Ishikawa (cell line): ENCODE measurements at regions not wholly inside any gene's neighbourhood (a gene's known extent, or its start where the extent isn't known, plus 50 kb on each side); places are given as distances from the start of the nearest gene placed in this dataset.

Experiments
- CEBPB ChIP-seq: IDR thresholded peaks from 2 replicates; pipeline ENCODE4 v1.6.1; 2012
- CREB1 ChIP-seq: IDR thresholded peaks from 2 replicates; pipeline ENCODE4 v1.6.1; 2012; ENCODE audit warnings: low read depth
- EP300 ChIP-seq: IDR thresholded peaks from 2 replicates; pipeline ENCODE4 v1.6.1; 2012; ENCODE audit warnings: borderline replicate concordance
- NFIC ChIP-seq: IDR thresholded peaks from 2 replicates; pipeline ENCODE4 v1.6.1; 2012
- RAD21 ChIP-seq: IDR thresholded peaks from 2 replicates; pipeline ENCODE4 v1.6.1; 2012; ENCODE audit warnings: low read depth
- TCF12 ChIP-seq: IDR thresholded peaks from 2 replicates; pipeline ENCODE4 v1.6.1; 2012; ENCODE audit warnings: low read depth
- YY1 ChIP-seq: IDR thresholded peaks from 2 replicates; pipeline ENCODE4 v1.6.1; 2012; ENCODE audit warnings: low read depth
- TF ChIP-seq, protein P1 (sequence below): IDR thresholded peaks from 2 replicates; pipeline ENCODE4 v1.6.1; 2012; ENCODE audit warnings: low read depth, mild to moderate bottlenecking

DNA sequence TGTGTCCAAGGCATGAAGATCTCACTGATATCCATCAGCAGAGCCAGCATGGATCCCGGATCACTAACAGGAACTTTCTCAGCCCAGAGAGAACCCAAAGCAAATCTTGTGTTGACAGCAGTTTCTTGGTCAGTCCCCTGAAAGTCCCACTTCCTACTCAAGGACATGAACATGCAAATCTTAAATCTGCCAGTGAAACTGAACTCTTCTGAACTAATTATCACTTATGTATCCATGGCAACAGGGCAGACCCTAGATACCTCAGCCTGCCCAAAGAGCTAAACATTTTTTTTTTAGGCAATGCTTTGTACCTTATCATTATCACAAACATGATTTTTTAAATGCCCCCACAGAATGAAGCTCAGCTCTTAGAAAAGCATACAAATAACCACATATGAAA is 127.8 kb upstream of the DDX18 start:
- TF ChIP-seq, protein P1, sequence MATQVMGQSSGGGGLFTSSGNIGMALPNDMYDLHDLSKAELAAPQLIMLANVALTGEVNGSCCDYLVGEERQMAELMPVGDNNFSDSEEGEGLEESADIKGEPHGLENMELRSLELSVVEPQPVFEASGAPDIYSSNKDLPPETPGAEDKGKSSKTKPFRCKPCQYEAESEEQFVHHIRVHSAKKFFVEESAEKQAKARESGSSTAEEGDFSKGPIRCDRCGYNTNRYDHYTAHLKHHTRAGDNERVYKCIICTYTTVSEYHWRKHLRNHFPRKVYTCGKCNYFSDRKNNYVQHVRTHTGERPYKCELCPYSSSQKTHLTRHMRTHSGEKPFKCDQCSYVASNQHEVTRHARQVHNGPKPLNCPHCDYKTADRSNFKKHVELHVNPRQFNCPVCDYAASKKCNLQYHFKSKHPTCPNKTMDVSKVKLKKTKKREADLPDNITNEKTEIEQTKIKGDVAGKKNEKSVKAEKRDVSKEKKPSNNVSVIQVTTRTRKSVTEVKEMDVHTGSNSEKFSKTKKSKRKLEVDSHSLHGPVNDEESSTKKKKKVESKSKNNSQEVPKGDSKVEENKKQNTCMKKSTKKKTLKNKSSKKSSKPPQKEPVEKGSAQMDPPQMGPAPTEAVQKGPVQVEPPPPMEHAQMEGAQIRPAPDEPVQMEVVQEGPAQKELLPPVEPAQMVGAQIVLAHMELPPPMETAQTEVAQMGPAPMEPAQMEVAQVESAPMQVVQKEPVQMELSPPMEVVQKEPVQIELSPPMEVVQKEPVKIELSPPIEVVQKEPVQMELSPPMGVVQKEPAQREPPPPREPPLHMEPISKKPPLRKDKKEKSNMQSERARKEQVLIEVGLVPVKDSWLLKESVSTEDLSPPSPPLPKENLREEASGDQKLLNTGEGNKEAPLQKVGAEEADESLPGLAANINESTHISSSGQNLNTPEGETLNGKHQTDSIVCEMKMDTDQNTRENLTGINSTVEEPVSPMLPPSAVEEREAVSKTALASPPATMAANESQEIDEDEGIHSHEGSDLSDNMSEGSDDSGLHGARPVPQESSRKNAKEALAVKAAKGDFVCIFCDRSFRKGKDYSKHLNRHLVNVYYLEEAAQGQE, result no peak
- TF ChIP-seq EP300 (no peak), NFIC (no peak), YY1 (no peak), CEBPB (no peak), CREB1 (no peak), RAD21 (no peak), TCF12 (no peak)
